ENCODE measurements at regions not wholly inside any gene's neighbourhood (a gene's known extent, or its start where the extent isn't known, plus 50 kb on each side); places are given as distances from the start of the nearest gene placed in this dataset.

DNA sequence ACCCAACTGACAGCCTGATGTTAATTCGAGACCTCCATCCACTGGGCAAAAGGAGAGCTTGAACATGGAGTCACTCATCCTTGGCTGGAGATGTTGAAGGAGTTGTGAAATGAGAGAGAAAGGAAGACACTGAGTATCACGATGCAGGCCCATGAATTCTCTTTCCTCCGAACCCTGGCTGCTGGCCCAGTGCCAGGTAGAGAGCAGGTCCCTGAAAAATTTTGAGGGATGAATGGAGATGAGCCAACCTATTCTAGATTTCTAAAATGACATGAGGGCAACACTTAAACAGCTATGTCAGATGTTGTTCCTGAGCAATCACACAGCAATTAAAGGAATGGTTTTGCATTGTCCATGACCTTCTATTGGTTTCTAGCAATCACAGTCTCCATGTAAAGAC, 355.1 kb upstream of the ZMIZ1 start:
- TF ChIP-seq CTCF (IDR thresholded peaks at IDR 0.05): no peak
- no peak for TF ChIP-seq POLR2A (IDR thresholded peaks at IDR 0.05)

Measured in testis (tissue), 2 donors.